HG03520 (cell line): ENCODE measurements at regions not wholly inside any gene's neighbourhood (a gene's known extent, or its start where the extent isn't known, plus 50 kb on each side); places are given as distances from the start of the nearest gene placed in this dataset.

Source experiments
- ATAC-seq: cut with Tn5 transposase; IDR thresholded peaks from one replicate; pipeline ENCODE4 v1.9.1; 2021; ENCODE audit warnings: mild to moderate bottlenecking, moderate library complexity; ENCODE audit not compliant: unreplicated experiment

GRCh38 chr5:73374520-73375190 is 73.9 kb downstream of the FOXD1 start:
- no peak for ATAC-seq

GRCh38 chr5:73373814-73374510 is 74.6 kb downstream of the FOXD1 start:
- no peak for ATAC-seq

- no peak for ATAC-seq
Observed at GRCh38 chr5:73370640-73371583, 77.7 kb downstream of the FOXD1 start.

- ATAC-seq = no peak
Observed at GRCh38 chr5:73370095-73370494, 78.5 kb downstream of the FOXD1 start.

- ATAC-seq = no peak
Observed at GRCh38 chr5:73369278-73369677, 79.3 kb downstream of the FOXD1 start.

GRCh38 chr5:73367650-73368049 is 80.9 kb downstream of the FOXD1 start:
- no peak for ATAC-seq

GRCh38 chr5:73365990-73366667 is 82.4 kb downstream of the FOXD1 start:
- ATAC-seq = no peak

- ATAC-seq = no peak
Observed at GRCh38 chr5:73365301-73365853, 83.2 kb downstream of the FOXD1 start.

GRCh38 chr5:73363911-73364730 is 84.5 kb downstream of the FOXD1 start:
- no peak for ATAC-seq

- no peak for ATAC-seq
Observed at GRCh38 chr5:73359395-73359794, 89.2 kb downstream of the FOXD1 start.

- ATAC-seq = no peak
Observed at GRCh38 chr5:73358366-73358765, 90.2 kb downstream of the FOXD1 start.

- ATAC-seq = no peak
Observed at GRCh38 chr5:73357576-73357975, 91.0 kb downstream of the FOXD1 start.

- no peak for ATAC-seq
Observed at GRCh38 chr5:73355108-73355507, 93.5 kb downstream of the FOXD1 start.

- ATAC-seq = no peak
Observed at GRCh38 chr5:73354406-73354805, 94.2 kb downstream of the FOXD1 start.

- ATAC-seq = no peak
Observed at GRCh38 chr5:73352649-73353230, 95.8 kb downstream of the FOXD1 start.

- no peak for ATAC-seq
Observed at GRCh38 chr5:73352243-73352642, 96.3 kb downstream of the FOXD1 start.

- ATAC-seq = no peak
Observed at GRCh38 chr5:73351593-73351992, 97.0 kb downstream of the FOXD1 start.

GRCh38 chr5:73346878-73347408 is 101.6 kb downstream of the FOXD1 start:
- no peak for ATAC-seq

GRCh38 chr5:73344835-73345234 is 103.7 kb downstream of the FOXD1 start:
- no peak for ATAC-seq
